ENCODE measurements at regions not wholly inside any gene's neighbourhood (a gene's known extent, or its start where the extent isn't known, plus 50 kb on each side); places are given as distances from the start of the nearest gene placed in this dataset.
A peak's percentile ranks its signal among the peaks of the same experiment; 100 is the strongest.

GRCh38 chr2:238695538-238695937 is 152.3 kb upstream of the TWIST2 start:
- intact Hi-C loops (cut with DNase I) = no loop called here
- peak in 1 of 10 donors; percentile 35 for DNase-seq

GRCh38 chr2:238696331-238696730 is 151.6 kb upstream of the TWIST2 start:
- no peak for DNase-seq
- intact Hi-C loops (cut with DNase I) = no loop called here

GRCh38 chr2:238696786-238697185 is 151.1 kb upstream of the TWIST2 start:
- DNase-seq = no peak
- intact Hi-C loops (cut with DNase I) = no loop called here

- intact Hi-C loops (cut with DNase I) = no loop called here
Measured at GRCh38 chr2:238697193-238698071, 150.5 kb upstream of the TWIST2 start.

GRCh38 chr2:238698072-238698352 is 149.9 kb upstream of the TWIST2 start:
- intact Hi-C loops (cut with DNase I) = no loop called here
- DNase-seq = no peak

More at GRCh38 chr2:238697193-238698071, 150.5 kb upstream of the TWIST2 start:
- DNase-seq = no peak

- peak in 2 of 10 donors; percentile 49 to 67 for DNase-seq
- intact Hi-C loops (cut with DNase I) = no loop called here
Measured at GRCh38 chr2:238698451-238699306, 149.2 kb upstream of the TWIST2 start.

- intact Hi-C loops (cut with DNase I) = no loop called here
- peak in 1 of 10 donors; percentile 31 for DNase-seq
Measured at GRCh38 chr2:238699307-238700116, 148.4 kb upstream of the TWIST2 start.

GRCh38 chr2:238700117-238700457 is 147.8 kb upstream of the TWIST2 start:
- intact Hi-C loops (cut with DNase I) = no loop called here
- DNase-seq = no peak

- DNase-seq = no peak
- intact Hi-C loops (cut with DNase I) = no loop called here
Measured at GRCh38 chr2:238700506-238701340, 147.2 kb upstream of the TWIST2 start.

- DNase-seq = no peak
- intact Hi-C loops (cut with DNase I) = no loop called here
Measured at GRCh38 chr2:238701341-238702206, 146.3 kb upstream of the TWIST2 start.

GRCh38 chr2:238702276-238703052 is 145.4 kb upstream of the TWIST2 start:
- no peak for DNase-seq
- intact Hi-C loops (cut with DNase I) = no loop called here

GRCh38 chr2:238703053-238703415 is 144.9 kb upstream of the TWIST2 start:
- no peak for DNase-seq
- intact Hi-C loops (cut with DNase I) = no loop called here

- intact Hi-C loops (cut with DNase I) = no loop called here
- DNase-seq = no peak
Measured at GRCh38 chr2:238703436-238703835, 144.4 kb upstream of the TWIST2 start.

GRCh38 chr2:238704471-238705225 is 143.2 kb upstream of the TWIST2 start:
- DNase-seq = no peak
- intact Hi-C loops (cut with DNase I) = no loop called here

GRCh38 chr2:238706163-238706562 is 141.7 kb upstream of the TWIST2 start:
- intact Hi-C loops (cut with DNase I) = no loop called here
- DNase-seq = no peak

GRCh38 chr2:238706673-238707072 is 141.2 kb upstream of the TWIST2 start:
- no peak for DNase-seq
- intact Hi-C loops (cut with DNase I) = no loop called here

GRCh38 chr2:238709325-238710025 is 138.4 kb upstream of the TWIST2 start:
- intact Hi-C loops (cut with DNase I) = no loop called here
- peak in 1 of 10 donors; percentile 13 for DNase-seq

All from posterior cingulate gyrus (tissue), 11 donors.